KMS-11 (cell line): ENCODE measurements at regions not wholly inside any gene's neighbourhood (a gene's known extent, or its start where the extent isn't known, plus 50 kb on each side); places are given as distances from the start of the nearest gene placed in this dataset.
A peak's percentile ranks its signal among the peaks of the same experiment; 100 is the strongest.

Experiments
- H2AFZ ChIP-seq: fragments of 200-600 bp; sonication (generic); 2 replicates; pipeline ENCODE4 v1.6.1; 2016; ENCODE audit warnings: antibody characterized with exemption, mixed run types, low read depth
- H3K27ac ChIP-seq: fragments of 200-600 bp; sonication (generic); 2 replicates; pipeline ENCODE4 v1.6.1; 2016; ENCODE audit warnings: mild to moderate bottlenecking, mixed run types
- H3K27me3 ChIP-seq: fragments of 200-600 bp; sonication (generic); 2 replicates; pipeline ENCODE4 v1.6.1; 2017; ENCODE audit warnings: mild to moderate bottlenecking, low read depth, mixed run types, moderate library complexity; ENCODE audit not compliant: insufficient read depth
- H3K36me3 ChIP-seq: fragments of 200-600 bp; sonication (generic); 2 replicates; pipeline ENCODE4 v1.6.1; 2017; ENCODE audit warnings: mild to moderate bottlenecking, mixed run types; ENCODE audit not compliant: insufficient read depth
- H3K4me1 ChIP-seq: fragments of 200-600 bp; sonication (generic); 2 replicates; pipeline ENCODE4 v1.6.1; 2016; ENCODE audit warnings: mild to moderate bottlenecking, low read depth, mixed run types; ENCODE audit not compliant: poor library complexity, severe bottlenecking
- H3K4me2 ChIP-seq: fragments of 200-600 bp; sonication (generic); 2 replicates; pipeline ENCODE4 v1.7.0; 2016; ENCODE audit warnings: mild to moderate bottlenecking, mixed run types
- H3K4me3 ChIP-seq: fragments of 200-600 bp; sonication (generic); IDR thresholded peaks from 2 replicates; pipeline ENCODE4 v1.6.1; 2017; ENCODE audit warnings: low read depth, low read length, mixed read lengths; ENCODE audit not compliant: insufficient read depth
- H3K79me2 ChIP-seq: fragments of 200-600 bp; sonication (generic); 2 replicates; pipeline ENCODE4 v1.6.1; 2016; ENCODE audit warnings: low read depth, mixed run types; ENCODE audit not compliant: insufficient read depth
- H3K9ac ChIP-seq: fragments of 200-600 bp; sonication (generic); 2 replicates; pipeline ENCODE4 v1.6.1; 2016; ENCODE audit warnings: mild to moderate bottlenecking, mixed run types
- H4K20me1 ChIP-seq: fragments of 200-600 bp; sonication (generic); 2 replicates; pipeline ENCODE4 v1.6.1; 2016; ENCODE audit warnings: mild to moderate bottlenecking, mixed run types; ENCODE audit not compliant: insufficient read depth
- CTCF ChIP-seq: fragments of 200-600 bp; sonication (generic); conservative IDR thresholded peaks from 2 replicates; pipeline ENCODE4 v1.6.1; 2017; ENCODE audit warnings: low read depth, mild to moderate bottlenecking, antibody characterized with exemption, low read length, moderate library complexity, mixed read lengths

- H3K79me2 ChIP-seq, result peaks cover 45% of the 10 kb centered on the region; the same call in 1 of the 2 replicates
- no peaks in the 10 kb centered on the region for H3K27me3 ChIP-seq
- TF ChIP-seq CTCF, result no peak
- no peaks in the 10 kb centered on the region for H4K20me1 ChIP-seq
- no peak overlapping the region for H3K4me3 ChIP-seq
- peak overlapping the region; percentile 85 for H3K4me2 ChIP-seq
- no peak overlapping the region for H2AFZ ChIP-seq
- H3K9ac ChIP-seq, result peak overlapping the region; percentile 9; the same call in 1 of the 2 replicates
- peak overlapping the region; percentile 71 for H3K27ac ChIP-seq
- peaks cover 99% of the 10 kb centered on the region for H3K4me1 ChIP-seq
- H3K36me3 ChIP-seq, result no peaks in the 10 kb centered on the region
Observed at GRCh38 chr9:82196622-82197441, 208.3 kb downstream of the SPATA31D1 start.

- peaks cover 17% of the 10 kb centered on the region; the same call in 1 of the 2 replicates for H3K79me2 ChIP-seq
- H3K4me2 ChIP-seq, result peak overlapping the region; percentile 85; the same call in 1 of the 2 replicates
- H3K4me1 ChIP-seq, result peaks cover 69% of the 10 kb centered on the region
- TF ChIP-seq CTCF, result no peak
- H3K4me3 ChIP-seq, result no peak overlapping the region
- H3K27me3 ChIP-seq, result no peaks in the 10 kb centered on the region
- H3K36me3 ChIP-seq, result no peaks in the 10 kb centered on the region
- peak overlapping the region; percentile 42; the same call in 1 of the 2 replicates for H3K27ac ChIP-seq
- no peak overlapping the region for H3K9ac ChIP-seq
- no peaks in the 10 kb centered on the region for H4K20me1 ChIP-seq
- H2AFZ ChIP-seq, result no peak overlapping the region
Observed at GRCh38 chr9:82201196-82201595, 212.6 kb downstream of the SPATA31D1 start.

- H3K79me2 ChIP-seq, result peaks cover 6% of the 10 kb centered on the region; the same call in 1 of the 2 replicates
Observed at GRCh38 chr9:82202808-82203207, 214.2 kb downstream of the SPATA31D1 start.

GRCh38 chr9:82206490-82206889, 217.9 kb downstream of the SPATA31D1 start:
- Histone ChIP-seq H3K4me1 (peaks cover 44% of the 10 kb centered on the region), H3K4me3 (no peak overlapping the region), H3K27ac (no peak overlapping the region), H3K4me2 (no peak overlapping the region), H3K9ac (no peak overlapping the region), H3K27me3 (no peaks in the 10 kb centered on the region), H2AFZ (no peak overlapping the region), H3K79me2 (no peaks in the 10 kb centered on the region), H3K36me3 (no peaks in the 10 kb centered on the region), H4K20me1 (no peaks in the 10 kb centered on the region)
- no peak for TF ChIP-seq CTCF

More at GRCh38 chr9:82202808-82203207, 214.2 kb downstream of the SPATA31D1 start:
- no peaks in the 10 kb centered on the region for H3K36me3 ChIP-seq
- H2AFZ ChIP-seq, result no peak overlapping the region
- no peak overlapping the region for H3K9ac ChIP-seq
- H4K20me1 ChIP-seq, result no peaks in the 10 kb centered on the region
- H3K4me3 ChIP-seq, result no peak overlapping the region
- H3K27me3 ChIP-seq, result no peaks in the 10 kb centered on the region
- peaks cover 54% of the 10 kb centered on the region for H3K4me1 ChIP-seq
- H3K4me2 ChIP-seq, result no peak overlapping the region
- TF ChIP-seq CTCF, result no peak
- H3K27ac ChIP-seq, result no peak overlapping the region
